HG03565 (cell line): ENCODE measurements at regions not wholly inside any gene's neighbourhood (a gene's known extent, or its start where the extent isn't known, plus 50 kb on each side); places are given as distances from the start of the nearest gene placed in this dataset.

Experiments used
- ATAC-seq: cut with Tn5 transposase; IDR thresholded peaks from one replicate; pipeline ENCODE4 v1.9.1; 2021; ENCODE audit warnings: mild to moderate bottlenecking, moderate library complexity; ENCODE audit not compliant: unreplicated experiment

DNA sequence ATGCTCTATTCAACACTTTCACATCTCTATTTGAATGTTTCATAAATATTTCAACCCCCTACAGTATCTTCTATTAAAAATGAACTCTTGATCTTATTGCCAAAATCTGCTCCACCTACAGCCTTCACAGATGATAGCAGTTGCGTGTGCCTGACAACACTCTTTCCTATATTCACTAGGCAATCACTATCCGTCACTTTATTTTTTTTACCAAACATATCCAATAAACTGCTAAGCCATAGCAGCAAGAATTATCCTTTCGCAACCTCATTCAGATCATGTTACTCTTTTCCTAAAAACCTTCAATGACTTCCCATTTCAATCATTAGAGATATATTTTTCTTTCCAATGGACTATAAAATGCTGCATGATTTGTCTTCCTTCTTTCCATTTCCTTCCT, 629.8 kb upstream of the PCDH9 start:
- no peak for ATAC-seq

DNA sequence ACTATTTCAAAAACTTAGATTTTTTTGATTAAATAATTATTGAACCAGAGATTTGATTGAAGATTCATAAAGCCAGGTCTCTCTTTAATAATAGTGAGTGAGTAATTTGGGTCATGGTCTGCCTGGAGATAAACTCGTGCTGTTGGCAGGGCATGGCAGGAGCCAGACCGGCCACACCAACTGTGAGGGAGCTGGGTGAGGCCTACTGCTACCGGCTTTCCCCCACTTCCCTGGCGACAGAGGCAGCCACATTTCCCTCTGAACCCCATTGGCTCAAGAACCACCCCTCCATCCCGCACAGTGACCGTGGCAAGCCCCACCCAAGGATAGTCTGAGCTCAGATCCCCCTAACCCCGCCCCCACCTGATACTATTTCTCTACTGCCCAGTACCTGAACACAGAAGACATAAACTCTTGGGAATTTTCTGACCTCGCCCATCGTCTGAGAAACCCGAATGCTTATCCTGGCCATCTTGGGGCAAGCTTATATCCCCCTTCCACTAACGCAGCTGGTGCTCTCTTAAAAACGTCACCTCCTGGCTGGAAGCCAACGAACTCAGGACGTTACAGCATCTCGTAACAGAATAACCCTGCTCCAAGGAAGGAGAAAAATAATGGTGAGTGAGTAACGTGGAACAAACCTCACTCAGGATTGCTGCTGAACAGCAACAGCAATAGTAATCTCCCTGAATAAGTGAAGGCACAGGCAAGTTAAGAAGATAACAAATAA, 627.6 kb upstream of the PCDH9 start:
- ATAC-seq = no peak

DNA sequence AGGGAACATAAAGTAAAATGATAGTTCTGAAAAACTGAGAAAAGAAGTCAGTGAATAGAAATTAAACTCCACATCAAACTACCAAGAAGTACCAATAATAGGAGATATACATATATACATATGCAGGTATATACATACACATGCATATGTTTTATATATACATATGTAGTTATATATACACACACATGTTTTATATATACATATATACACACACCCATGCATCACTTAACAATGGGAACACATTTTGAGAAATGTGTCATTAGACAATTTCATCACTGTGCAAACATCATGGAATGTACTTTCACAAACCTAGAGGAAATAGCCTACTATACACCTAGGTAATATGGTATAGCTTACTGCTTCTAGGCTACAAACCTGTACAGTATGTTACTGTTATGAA, 626.8 kb upstream of the PCDH9 start:
- no peak for ATAC-seq

DNA sequence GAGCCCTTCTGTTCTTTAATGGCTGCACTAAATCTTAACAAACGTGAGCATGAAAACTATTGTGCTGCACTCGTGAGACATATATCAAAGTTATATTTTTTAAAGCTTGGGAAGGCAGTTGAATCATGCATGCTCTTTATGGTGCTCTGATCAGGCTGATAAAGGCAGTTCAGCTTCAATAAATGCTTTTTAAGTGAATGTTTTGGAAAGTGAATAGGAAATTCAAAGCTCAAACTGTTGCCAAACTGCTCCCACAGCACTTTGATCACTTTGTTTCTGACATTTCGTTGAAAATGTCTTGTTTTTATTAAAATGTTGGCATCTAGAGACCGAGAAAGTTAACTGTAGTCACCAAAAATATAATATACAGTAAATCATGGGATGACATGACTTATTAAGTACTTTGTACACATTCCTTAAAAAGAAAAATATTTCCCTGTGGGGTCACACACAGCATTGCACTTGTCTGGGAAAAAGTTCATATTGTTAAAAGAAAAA, 625.7 kb upstream of the PCDH9 start:
- ATAC-seq = no peak

DNA sequence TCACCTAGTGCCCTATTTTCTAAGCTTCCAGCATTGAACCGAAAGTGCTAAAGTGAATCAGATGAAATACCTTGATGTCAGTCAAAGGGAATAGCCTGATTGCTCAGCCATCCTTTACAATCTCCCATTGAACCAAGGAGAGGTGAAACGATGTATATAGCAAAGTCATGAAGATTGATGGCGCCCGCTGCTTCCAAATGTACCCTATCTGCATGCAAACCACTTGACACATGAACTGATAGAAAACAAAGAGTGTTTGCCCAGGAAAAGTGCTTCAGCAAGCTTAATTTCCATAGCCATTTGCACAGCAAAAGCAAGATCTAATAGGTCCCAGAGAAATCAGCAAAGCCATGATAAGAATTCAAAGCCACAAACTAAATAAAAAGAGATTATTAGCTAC, 624.9 kb upstream of the PCDH9 start:
- no peak for ATAC-seq

DNA sequence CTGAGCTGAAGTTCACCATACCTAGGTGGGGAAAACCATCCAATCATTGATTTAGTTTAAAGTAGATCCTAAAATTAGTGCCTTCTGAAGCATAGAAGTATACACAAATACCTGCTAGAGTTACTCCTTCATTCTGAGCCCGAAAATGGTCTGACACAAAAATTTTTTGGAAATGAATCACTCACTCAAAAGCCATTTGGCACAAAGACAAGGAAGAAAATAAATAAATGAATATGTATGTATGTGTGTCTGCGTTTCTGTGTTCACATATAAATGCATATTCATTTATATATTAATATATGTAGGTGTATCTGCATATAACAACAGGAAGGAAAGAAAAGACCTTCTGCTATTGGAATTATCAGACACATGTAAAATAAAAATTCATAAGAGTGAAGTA, 614.4 kb upstream of the PCDH9 start:
- no peak for ATAC-seq

DNA sequence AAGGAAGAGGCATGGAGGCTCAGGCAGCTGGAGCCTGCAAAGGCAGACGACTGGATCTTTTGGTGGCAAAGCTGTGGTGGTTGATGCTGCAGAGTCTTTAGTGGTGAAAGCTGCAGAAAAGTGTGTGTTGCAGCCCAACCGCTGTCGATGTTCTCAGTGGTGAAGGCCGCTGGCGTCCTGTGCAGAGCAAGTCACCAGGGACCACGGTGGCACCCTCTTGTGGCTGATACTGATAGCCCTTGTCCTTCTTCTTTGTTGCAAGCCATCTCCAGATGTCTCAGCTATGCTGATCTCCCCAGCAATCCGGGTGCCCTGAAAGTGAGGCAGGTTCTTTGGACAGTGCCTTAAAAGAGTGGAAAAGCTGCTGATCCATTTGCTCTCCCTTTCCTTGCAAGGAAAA, 610.9 kb upstream of the PCDH9 start:
- no peak for ATAC-seq

DNA sequence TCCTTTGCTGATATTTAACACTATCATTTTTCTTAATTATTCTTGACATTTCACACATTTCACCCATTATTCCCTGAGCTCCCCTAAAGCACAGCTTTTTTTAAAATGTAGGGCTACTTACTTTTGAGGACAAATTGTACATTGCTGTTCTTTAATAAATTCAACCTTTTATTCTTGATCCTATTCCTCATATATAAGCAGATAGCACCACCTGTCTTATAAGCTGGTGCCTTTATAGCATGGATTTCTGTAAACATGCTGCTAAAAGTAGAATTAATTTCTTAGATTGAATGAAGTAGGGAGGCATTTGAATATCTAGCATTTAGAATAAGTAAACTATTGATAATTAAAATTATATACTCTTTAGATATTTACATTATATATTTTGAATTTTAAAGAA, 603.4 kb upstream of the PCDH9 start:
- ATAC-seq = no peak

DNA sequence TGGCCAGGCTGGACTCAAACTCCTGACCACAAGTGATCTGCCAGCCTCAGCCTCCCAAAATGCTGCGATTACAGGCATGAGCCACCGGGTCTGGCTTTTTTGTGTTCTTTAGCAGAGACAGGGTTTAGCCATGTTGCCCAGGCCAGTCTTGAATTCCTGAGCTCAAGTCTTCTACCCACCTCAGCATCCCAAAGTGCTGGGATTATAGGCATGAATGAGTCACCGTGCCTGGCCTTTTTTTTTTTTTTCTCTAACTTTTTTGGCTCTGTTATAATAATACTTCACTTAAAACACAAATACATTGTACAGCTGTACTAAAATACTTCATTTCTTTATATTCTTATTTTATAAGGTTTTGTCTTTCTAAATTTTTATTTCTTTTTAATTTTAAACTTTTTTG, 599.5 kb upstream of the PCDH9 start:
- ATAC-seq = no peak

DNA sequence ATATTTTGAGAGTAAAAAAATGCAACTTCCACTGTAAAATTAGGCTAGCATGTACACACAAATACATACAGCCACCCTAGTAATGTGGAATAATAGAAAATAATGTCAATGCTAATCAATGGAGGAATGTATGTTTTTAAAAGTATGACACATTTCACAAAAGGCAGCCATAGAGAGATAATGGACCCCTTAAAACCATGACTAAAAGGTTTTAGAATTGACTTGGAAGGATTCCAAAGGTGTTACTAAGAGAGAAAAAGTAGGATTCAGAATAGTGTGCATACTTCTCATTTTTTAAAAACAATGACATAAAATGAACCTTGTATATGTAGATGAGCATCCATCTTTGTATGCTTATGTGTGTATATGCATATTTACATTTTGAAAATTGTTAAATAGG, 597.9 kb upstream of the PCDH9 start:
- ATAC-seq = no peak

DNA sequence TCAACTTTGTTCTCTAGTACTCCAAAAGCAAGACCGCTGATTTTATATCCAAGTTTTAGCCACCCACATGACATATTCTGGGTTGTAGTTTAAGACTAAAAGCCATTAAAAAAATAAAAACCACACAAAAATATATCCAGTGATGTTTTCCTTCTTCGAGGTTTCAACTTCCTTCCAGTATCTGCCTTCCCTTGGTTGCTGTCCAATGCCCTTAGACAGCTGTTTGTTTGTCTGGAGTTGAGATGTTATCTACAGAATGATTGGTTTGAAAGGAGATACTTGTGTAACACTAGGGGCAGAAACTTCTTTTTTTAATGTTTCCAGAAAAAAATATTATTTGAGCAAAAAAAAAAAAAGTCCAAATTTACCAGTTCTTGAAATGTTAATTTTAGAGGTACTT, 591.5 kb upstream of the PCDH9 start:
- no peak for ATAC-seq

DNA sequence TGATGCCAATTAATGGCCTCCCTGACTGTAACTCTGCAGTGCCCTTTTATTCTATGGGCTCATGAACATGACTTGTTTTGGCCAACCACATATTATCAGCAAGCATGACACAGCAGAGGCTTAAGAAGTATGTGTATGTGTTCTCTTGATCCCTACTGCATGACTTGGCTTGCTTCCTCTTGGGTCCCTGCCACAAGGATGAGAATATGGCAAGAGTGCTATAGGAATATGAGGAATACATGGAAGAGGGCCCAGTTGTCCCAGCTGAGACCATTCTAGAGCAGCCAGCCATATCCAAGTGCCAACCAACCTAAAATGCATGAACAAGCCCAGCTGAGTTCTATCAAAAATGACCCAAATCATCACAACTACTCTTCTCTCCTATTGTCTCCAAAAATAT, 576.7 kb upstream of the PCDH9 start:
- ATAC-seq = no peak

DNA sequence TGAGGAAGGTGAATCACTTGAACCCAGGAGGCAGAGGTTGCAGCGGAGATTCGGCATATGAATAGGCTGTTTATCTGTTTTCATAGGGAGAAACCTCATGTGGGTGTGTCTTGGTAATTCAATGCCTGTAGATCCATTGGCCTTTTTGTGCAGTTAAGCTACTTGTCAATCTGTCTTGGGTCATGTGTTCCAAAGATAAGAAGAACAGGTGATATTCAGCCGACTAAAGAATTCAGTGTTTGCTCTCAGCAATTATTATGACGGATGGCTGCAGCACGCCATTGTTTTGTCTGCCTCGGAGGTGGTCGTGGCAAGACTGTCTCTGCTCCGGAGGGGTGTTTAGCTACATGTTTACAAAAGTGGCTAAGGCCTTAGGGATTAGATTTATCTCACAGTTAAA, 573.0 kb upstream of the PCDH9 start:
- no peak for ATAC-seq

DNA sequence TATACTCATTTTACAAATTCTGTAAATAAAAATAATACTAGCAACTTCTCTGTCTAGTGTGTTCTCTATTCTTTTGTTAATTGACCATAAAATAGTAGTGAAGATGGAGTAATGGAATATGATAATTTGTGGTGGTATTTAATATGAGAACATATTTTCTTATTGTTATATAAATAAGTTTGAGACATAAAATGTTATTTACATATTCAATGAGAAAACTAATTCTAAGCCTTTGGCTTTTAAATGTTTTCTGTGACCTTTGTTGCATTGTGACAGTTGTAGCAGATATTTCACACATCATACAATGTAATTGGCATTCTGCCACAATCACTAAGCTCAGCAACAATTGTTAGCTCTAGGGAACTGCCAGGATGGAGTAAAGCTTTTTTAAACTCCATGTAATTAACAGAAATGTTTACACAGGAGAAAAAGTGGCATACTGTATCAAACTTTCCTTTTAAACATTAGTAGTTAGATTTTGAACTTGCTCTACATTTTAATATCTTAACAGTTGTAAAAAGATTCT, 562.1 kb upstream of the PCDH9 start:
- no peak for ATAC-seq

DNA sequence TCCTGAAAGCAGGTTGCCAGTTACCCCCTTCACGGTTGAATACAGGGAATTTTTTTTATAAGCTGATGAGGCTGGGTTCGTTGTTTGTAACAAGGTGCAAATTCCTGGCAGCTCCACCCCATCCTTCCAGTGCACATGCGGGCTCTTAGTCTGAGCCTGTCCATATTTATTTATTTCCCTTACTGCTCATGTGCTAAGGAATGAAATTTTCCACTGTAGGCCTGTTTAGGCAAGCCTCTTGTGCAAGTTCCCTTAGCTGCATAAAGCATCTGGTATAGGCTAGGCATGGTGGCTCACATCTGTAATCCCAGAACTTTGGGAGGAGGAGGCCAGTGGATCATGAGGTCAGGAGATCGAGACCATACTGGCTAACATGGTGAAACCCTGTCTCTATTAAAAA, 560.9 kb upstream of the PCDH9 start:
- ATAC-seq = no peak

DNA sequence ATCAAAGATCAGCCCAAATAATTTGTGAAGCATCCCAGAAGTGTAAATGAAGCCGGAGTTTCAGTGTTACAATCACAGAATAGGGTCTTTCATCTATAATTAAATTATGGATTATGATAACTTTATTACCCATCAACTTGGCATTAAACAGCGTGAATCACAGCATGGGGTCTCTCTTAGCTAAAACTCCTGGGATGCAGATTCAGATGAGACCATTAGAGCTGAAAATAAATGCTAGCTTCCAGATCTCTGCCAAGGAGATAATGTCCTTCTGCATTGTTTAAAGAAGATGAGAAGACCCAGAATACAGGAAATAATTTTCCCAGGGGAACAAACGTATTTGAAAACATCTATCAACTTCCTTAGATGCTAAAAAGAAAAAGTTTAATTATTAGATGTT, 546.0 kb upstream of the PCDH9 start:
- no peak for ATAC-seq

DNA sequence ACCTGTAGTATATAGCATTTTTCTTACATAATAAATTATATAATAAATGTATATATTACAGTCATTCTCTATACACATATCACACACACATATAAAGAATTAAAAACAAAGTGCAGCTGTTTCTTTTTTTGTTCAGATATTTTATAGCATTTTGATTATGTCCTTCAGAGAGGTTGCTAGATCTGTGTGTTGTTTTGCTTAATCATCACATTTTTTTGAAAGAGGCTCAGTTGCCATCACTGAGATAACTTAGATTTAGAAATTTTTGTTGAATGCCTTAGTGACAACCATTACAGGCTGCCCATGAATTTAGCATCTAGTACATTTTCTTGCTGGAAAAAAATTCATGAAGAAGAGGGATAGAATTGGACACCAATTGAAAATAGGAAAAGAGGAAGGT, 545.2 kb upstream of the PCDH9 start:
- no peak for ATAC-seq

DNA sequence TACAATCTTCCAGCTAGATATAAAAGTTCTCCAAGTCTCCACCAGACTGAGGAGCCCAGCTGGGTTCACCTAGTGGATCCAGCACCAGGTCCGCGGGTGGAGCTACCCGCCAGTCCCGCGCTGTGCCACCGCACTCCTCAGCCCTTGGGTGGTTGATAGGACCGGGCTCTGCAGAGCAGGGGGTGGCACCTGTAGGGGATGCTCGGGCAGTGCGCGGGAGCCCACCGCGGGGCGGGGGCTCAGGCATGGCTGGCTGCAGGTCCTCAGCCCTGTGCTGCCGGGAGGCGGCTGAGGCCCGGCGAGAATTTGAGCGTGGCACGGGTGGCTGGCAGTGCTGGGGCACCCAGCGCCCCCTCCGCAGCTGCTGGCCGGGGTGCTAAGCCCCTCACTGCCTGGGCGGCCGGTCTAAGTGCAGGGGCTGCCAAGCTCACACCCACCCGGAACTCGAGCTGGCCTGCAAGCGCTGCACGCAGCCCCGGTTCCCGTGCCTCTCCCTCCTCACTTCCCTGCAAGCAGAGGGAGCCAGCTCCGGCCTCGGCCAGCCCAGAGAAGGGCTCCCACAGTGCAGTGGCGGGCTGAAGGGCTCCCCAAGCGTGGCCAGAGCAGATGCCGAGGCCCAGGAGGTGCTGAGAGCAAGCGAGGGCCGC, 542.8 kb upstream of the PCDH9 start:
- no peak for ATAC-seq

DNA sequence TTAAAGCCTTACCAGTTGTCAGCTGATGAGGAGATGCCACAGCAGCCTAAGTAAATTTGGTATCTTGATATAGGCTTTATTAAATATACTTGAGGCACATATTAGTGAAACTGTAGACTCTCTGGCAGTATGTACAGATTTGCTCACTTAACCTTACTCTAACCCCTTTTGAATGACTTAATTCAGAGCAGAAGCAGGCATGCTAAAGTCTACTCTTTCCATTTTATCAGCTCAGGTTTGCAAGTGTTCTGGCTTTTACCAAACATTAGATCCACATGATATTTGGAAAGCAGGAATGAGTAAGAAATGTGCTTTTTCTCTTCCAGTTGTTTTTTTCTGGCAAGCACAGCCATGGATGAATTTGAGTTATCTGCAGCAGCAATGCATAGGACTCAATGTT, 541.0 kb upstream of the PCDH9 start:
- ATAC-seq = no peak

DNA sequence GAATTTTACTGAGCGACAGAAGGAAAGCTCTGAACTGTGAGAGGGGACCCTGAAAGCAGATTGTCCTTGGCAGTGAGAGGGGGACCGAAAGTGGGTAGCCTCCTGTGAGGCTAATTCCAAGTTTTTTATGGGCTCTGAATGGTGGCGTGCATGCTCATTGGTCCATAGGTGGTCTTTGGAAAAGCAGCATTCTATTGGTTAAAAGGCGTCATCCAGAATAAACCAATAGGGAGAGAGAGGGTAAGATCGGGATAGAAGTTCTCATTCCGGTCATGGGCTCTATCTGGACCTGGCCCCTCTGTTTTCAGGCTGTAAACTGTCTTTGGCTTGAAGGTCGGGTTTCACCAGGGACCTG, 539.8 kb upstream of the PCDH9 start:
- no peak for ATAC-seq

DNA sequence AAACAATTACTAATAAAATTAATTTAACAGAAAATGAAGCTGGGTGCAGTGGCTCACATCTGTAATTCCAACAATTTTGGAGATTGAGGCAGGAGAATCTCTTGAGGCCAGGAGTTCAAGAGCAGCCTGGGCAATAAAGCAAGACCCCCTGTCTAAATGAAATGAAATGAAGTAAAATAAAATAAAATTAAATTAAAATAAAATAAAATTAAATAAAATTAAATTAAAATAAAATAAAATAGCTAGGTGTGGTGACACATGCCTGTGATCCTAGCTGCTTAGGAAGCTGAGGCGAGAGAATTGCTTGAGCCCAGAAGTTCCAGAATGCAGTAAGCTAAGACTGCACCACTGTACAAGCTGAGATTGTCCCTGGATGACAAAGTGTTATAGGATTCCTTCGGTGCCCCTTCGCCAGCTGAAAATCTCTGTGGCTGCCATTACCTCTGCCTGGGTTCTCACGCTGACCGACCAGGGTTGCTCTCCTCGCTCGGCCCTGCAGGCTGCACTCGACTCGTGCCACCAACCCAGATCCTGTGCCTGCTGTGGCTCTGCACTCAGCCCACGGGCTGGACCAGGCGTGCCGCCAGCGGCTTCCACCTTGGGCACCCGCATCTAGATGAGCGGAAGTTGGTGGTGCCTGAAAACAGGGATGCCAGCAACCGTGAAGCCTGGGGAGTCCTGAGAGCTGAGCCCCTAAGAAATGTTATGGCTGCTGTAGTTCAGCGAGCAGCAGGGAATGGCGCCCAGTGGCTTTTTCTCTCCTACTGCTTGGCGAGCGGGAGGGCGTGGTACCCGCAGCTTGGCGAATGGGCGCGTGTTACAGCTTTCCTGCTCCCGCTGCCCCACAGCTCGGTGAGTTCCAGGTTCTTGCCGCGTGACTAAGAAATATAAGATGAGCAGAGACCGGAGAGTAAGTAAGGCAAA, 539.2 kb upstream of the PCDH9 start:
- no peak for ATAC-seq

DNA sequence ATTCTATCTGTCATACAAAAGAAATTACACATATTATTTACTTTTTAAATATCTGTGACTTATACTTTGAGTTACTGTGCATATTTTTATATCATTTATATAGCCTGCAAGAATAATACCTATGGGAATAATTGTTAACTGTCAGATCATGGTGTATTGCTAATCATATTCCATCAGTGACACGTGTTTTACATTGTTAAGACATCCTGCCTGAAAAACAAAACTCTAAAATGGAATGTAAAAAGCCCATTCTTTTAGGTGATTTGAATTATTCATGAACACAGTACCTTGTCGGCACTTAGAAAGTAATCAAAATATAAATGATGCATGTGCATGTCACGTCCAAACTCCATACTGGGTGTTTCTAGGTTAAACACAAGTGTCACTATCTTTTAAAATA, 533.8 kb upstream of the PCDH9 start:
- ATAC-seq = no peak
